Skeletal muscle satellite cell (primary cell): ENCODE measurements at regions not wholly inside any gene's neighbourhood (a gene's known extent, or its start where the extent isn't known, plus 50 kb on each side); places are given as distances from the start of the nearest gene placed in this dataset.

Experiments used
- H3K27me3 ChIP-seq: 2 replicates; pipeline ENCODE4 v1.7.0; 2013; ENCODE audit warnings: low read length; ENCODE audit not compliant: control insufficient read depth, insufficient read depth
- H3K36me3 ChIP-seq: 2 replicates; pipeline ENCODE4 v1.7.0; 2013; ENCODE audit warnings: mild to moderate bottlenecking, control low read depth, low read length; ENCODE audit not compliant: insufficient read depth
- H3K4me1 ChIP-seq: 2 replicates; pipeline ENCODE4 v1.7.0; 2013; ENCODE audit warnings: low read length; ENCODE audit not compliant: control insufficient read depth, insufficient read depth
- H3K4me2 ChIP-seq: 2 replicates; pipeline ENCODE4 v1.7.0; 2013; ENCODE audit warnings: mild to moderate bottlenecking, low read length
- H3K4me3 ChIP-seq: 2 replicates; pipeline ENCODE4 v1.7.0; 2013; ENCODE audit warnings: low read length
- H3K9ac ChIP-seq: 2 replicates; pipeline ENCODE4 v1.7.0; 2013; ENCODE audit warnings: mild to moderate bottlenecking, low read depth, low read length, moderate library complexity
- H3K9me3 ChIP-seq: replicated peaks from 2 replicates; pipeline ENCODE4 v1.7.0; 2013; ENCODE audit warnings: mild to moderate bottlenecking, control low read depth, low read length

DNA sequence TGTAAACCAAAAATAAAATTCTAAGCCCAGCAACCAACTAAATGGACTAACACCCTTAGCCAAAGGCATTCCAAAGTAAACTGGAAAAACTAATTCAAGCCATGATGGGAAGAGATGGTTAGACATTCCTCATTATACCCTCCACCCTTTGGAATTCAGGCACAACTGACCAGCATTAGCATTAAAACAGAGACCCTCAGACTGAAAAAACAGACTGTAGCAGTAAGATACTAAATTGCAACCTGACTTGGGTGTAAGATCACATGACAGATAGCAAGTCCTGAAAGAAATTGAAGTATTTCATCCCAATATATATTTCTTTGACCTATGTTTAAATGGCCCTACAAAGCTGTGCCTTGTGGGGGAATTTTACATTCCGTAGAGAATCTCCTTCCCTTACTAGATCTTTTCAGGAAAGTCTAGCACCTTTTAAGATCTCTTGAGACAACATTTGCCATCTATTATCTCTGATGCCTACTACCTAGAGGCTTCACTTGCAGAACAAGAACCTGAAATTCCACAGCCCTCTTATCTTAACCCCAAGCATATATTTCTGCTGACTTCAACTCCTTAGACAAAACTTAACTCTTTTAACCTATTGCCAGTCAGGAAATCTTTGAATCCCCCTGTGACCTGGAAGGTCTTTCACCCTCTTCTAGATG is 750.2 kb upstream of the IGFBP3 start:
- Histone ChIP-seq H3K4me2 (no peak overlapping the region), H3K9ac (no peak overlapping the region), H3K36me3 (no peaks in the 10 kb centered on the region), H3K27me3 (no peaks in the 10 kb centered on the region), H3K4me1 (no peaks in the 10 kb centered on the region), H3K4me3 (no peak overlapping the region), H3K9me3 (no peaks in the 10 kb centered on the region)

GRCh38 chr7:46669028-46669427 is 748.0 kb upstream of the IGFBP3 start:
- Histone ChIP-seq H3K4me3 (no peak overlapping the region), H3K4me1 (no peaks in the 10 kb centered on the region), H3K9me3 (no peaks in the 10 kb centered on the region), H3K9ac (no peak overlapping the region), H3K27me3 (no peaks in the 10 kb centered on the region), H3K4me2 (no peak overlapping the region), H3K36me3 (no peaks in the 10 kb centered on the region)

GRCh38 chr7:46664453-46664852 is 743.4 kb upstream of the IGFBP3 start:
- no peak overlapping the region for H3K4me2 ChIP-seq
- no peak overlapping the region for H3K9ac ChIP-seq
- no peaks in the 10 kb centered on the region for H3K36me3 ChIP-seq
- H3K9me3 ChIP-seq = no peaks in the 10 kb centered on the region
- no peak overlapping the region for H3K4me3 ChIP-seq
- H3K27me3 ChIP-seq = no peaks in the 10 kb centered on the region
- H3K4me1 ChIP-seq = no peaks in the 10 kb centered on the region

- Histone ChIP-seq H3K4me2 (no peak overlapping the region), H3K4me3 (no peak overlapping the region), H3K27me3 (no peaks in the 10 kb centered on the region), H3K9me3 (no peaks in the 10 kb centered on the region), H3K36me3 (no peaks in the 10 kb centered on the region), H3K9ac (no peak overlapping the region), H3K4me1 (no peaks in the 10 kb centered on the region)
Measured at GRCh38 chr7:46663025-46663424, 742.0 kb upstream of the IGFBP3 start.

GRCh38 chr7:46661431-46661830 is 740.4 kb upstream of the IGFBP3 start:
- Histone ChIP-seq H3K9ac (no peak overlapping the region), H3K4me2 (no peak overlapping the region), H3K4me1 (no peaks in the 10 kb centered on the region), H3K27me3 (no peaks in the 10 kb centered on the region), H3K36me3 (no peaks in the 10 kb centered on the region), H3K9me3 (no peaks in the 10 kb centered on the region), H3K4me3 (no peak overlapping the region)

DNA sequence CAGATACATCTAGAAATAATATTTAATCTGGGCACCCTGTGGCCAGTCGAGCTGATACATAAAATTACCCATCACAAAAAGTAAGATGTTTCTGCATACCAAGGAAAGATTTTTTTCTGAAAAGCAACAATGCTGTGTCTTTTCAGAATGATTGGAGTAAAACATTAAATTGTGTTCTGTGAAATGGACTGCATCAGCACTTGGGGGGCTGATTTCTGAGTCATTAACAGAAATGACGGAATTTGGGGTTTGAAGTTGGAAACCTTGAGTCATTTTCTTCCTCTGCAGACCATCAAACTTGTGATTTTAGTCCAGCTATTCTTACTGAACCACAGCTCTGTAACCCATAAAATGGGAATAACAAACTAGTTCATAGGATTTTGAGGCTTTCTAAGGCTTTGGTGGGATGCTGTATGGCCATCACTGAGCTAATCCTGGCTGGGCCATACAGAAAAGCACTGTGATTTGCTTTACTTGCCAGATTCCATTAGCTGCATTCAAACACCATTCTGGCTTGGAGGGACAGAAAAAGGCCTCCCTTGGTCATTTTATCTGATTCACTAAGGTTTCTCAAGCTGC is 739.4 kb upstream of the IGFBP3 start:
- H3K4me2 ChIP-seq = no peak overlapping the region
- no peaks in the 10 kb centered on the region for H3K4me1 ChIP-seq
- no peak overlapping the region for H3K4me3 ChIP-seq
- H3K36me3 ChIP-seq = no peaks in the 10 kb centered on the region
- H3K27me3 ChIP-seq = no peaks in the 10 kb centered on the region
- H3K9me3 ChIP-seq = no peaks in the 10 kb centered on the region
- no peak overlapping the region for H3K9ac ChIP-seq

DNA sequence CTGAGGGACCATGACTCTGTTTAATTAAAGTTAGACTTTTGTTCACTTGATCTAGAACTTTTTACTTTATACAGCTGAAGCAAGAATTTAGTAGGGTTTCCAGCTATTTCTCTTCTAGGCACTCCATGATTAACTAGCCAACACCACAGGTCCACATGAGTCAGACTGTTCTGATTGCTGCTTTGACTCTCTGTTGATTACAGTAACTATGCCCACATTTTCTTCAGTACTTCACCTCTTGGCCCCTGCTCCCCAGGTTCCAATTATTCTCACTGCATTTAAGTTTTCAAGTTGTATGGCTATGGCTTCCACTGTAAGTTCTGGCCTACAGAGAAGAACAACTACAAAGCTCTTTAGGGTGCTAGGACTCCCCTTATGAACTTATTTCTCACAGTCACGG is 737.2 kb upstream of the IGFBP3 start:
- no peak overlapping the region for H3K4me2 ChIP-seq
- H3K4me1 ChIP-seq = peaks cover 7% of the 10 kb centered on the region
- H3K36me3 ChIP-seq = no peaks in the 10 kb centered on the region
- no peak overlapping the region for H3K9ac ChIP-seq
- no peaks in the 10 kb centered on the region for H3K27me3 ChIP-seq
- no peak overlapping the region for H3K4me3 ChIP-seq
- no peaks in the 10 kb centered on the region for H3K9me3 ChIP-seq

- Histone ChIP-seq H3K4me1 (peaks cover 7% of the 10 kb centered on the region), H3K4me3 (no peak overlapping the region), H3K4me2 (no peak overlapping the region), H3K27me3 (no peaks in the 10 kb centered on the region), H3K9ac (no peak overlapping the region), H3K36me3 (no peaks in the 10 kb centered on the region), H3K9me3 (no peaks in the 10 kb centered on the region)
Measured at GRCh38 chr7:46654546-46655443, 733.7 kb upstream of the IGFBP3 start.

DNA sequence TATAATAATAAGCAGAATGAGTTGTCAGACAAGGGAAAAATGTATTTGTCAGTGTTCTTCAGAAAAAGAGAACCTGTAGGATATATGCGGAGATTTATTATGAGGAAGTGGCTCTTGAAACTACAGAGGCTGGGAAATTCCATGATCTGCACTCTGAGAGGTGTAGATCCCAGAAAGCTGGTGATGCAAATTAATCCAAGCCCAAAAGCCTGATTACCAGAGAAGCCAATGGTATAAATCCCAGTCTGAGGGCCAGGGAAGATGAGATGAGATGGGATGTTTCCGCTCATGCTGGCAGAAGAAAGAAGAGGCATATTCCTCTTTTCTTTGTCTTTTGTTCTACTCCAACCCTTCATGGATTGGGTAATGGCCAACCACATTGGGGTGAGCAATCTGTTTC is 732.8 kb upstream of the IGFBP3 start:
- Histone ChIP-seq H3K4me1 (peaks cover 7% of the 10 kb centered on the region), H3K27me3 (no peaks in the 10 kb centered on the region), H3K4me2 (no peak overlapping the region), H3K36me3 (no peaks in the 10 kb centered on the region), H3K4me3 (no peak overlapping the region), H3K9ac (no peak overlapping the region), H3K9me3 (no peaks in the 10 kb centered on the region)

- H3K4me3 ChIP-seq = no peak overlapping the region
- peaks cover 7% of the 10 kb centered on the region for H3K4me1 ChIP-seq
- H3K9ac ChIP-seq = no peak overlapping the region
- H3K27me3 ChIP-seq = no peaks in the 10 kb centered on the region
- H3K9me3 ChIP-seq = no peaks in the 10 kb centered on the region
- H3K36me3 ChIP-seq = no peaks in the 10 kb centered on the region
- no peak overlapping the region for H3K4me2 ChIP-seq
Measured at GRCh38 chr7:46652317-46652716, 731.2 kb upstream of the IGFBP3 start.

GRCh38 chr7:46651561-46652088 is 730.6 kb upstream of the IGFBP3 start:
- peaks cover 7% of the 10 kb centered on the region for H3K4me1 ChIP-seq
- no peaks in the 10 kb centered on the region for H3K27me3 ChIP-seq
- no peaks in the 10 kb centered on the region for H3K36me3 ChIP-seq
- no peak overlapping the region for H3K4me2 ChIP-seq
- H3K4me3 ChIP-seq = no peak overlapping the region
- H3K9ac ChIP-seq = no peak overlapping the region
- no peaks in the 10 kb centered on the region for H3K9me3 ChIP-seq
